ENCODE measurements at regions not wholly inside any gene's neighbourhood (a gene's known extent, or its start where the extent isn't known, plus 50 kb on each side); places are given as distances from the start of the nearest gene placed in this dataset.

- dilution Hi-C loops (cut with HindIII; ENCODE audit: low sequenced_read_pairs, unreplicated experiment) = no loop called here
- POLR2A ChIA-PET (ENCODE audit: unreplicated experiment) = no interaction called here
- H3K4me1 ChIP-seq (ENCODE audit: control insufficient read depth, insufficient read depth, low read length) = no peaks in the 10 kb centered on the region
Measured at GRCh38 chr12:47442310-47442709, 263.5 kb downstream of the RPAP3 start.

More at GRCh38 chr12:47442310-47442709, 263.5 kb downstream of the RPAP3 start:
- H3K9me1 ChIP-seq (ENCODE audit: insufficient read depth, low read length) = no peaks in the 10 kb centered on the region
- H4K5ac ChIP-seq (ENCODE audit: low read depth, low read length) = no peak overlapping the region
- H3K36me3 ChIP-seq (ENCODE audit: control insufficient read depth, insufficient read depth, low read length) = no peaks in the 10 kb centered on the region
- H2BK15ac ChIP-seq (ENCODE audit: low read depth, low read length) = no peak overlapping the region
- no peak for DNase-seq
- no peak overlapping the region for H3K56ac ChIP-seq (ENCODE audit: extremely low read depth, insufficient read depth, low read length)
- no peak overlapping the region for H3K23ac ChIP-seq (ENCODE audit: low read depth, low read length)
- H3K79me1 ChIP-seq (ENCODE audit: low read depth in 1 of 2, low read length in 2 of 2) = no peaks in the 10 kb centered on the region
- H2AK5ac ChIP-seq (ENCODE audit: low read depth, low read length) = no peak overlapping the region
- no peak overlapping the region for H4K8ac ChIP-seq (ENCODE audit: low read depth in 2 of 2, low read length in 2 of 2)
- peaks cover 2% of the 10 kb centered on the region; the same call in 1 of the 2 replicates for H3K9me3 ChIP-seq (ENCODE audit: control insufficient read depth, insufficient read depth, low read length)
- no peak overlapping the region for H3K14ac ChIP-seq (replicated peaks; ENCODE audit: low read depth, low read length)
- H4K91ac ChIP-seq (ENCODE audit: insufficient read depth, low read depth, low read length) = no peak overlapping the region
- H3K18ac ChIP-seq (ENCODE audit: low read depth, low read length) = no peak overlapping the region
- no TSS peak for BruUV-seq (replicated peaks)
- H2AK9ac ChIP-seq (replicated peaks; ENCODE audit: low read depth, low read length, poor library complexity) = no peak overlapping the region
- intact Hi-C loops (cut with micrococcal nuclease) (no loop called here), in situ Hi-C loops (cut with MboI; ENCODE audit: low sequenced_read_pairs) (no loop called here)
- ATAC-seq (ENCODE audit: low read depth) = no peak
- H3K4me3 ChIP-seq (ENCODE audit: insufficient read depth, low read depth, low read length) = no peak overlapping the region
- H2AFZ ChIP-seq (replicated peaks; ENCODE audit: low read length, poor library complexity) = no peak overlapping the region
- no peak overlapping the region for H2BK5ac ChIP-seq (ENCODE audit: low read depth, low read length, poor library complexity, severe bottlenecking)
- no peaks in the 10 kb centered on the region; the same call in 1 of the 2 replicates for H3K27me3 ChIP-seq (ENCODE audit: control insufficient read depth, insufficient read depth, low read length)
- 63% methylated on average over 1 of the region's 1 CpG; no CpG with 5 or more reads in 1 of the 2 experiments for WGBS, 2 experiments (ENCODE audit: extremely low coverage in 2 of 2, insufficient read length in 1 of 2)
- no peak overlapping the region for H2BK20ac ChIP-seq (ENCODE audit: low read depth, low read length)
- CTCF ChIA-PET = no interaction called here
- no peak for TF ChIP-seq BHLHE40 (IDR thresholded peaks at IDR 0.05; ENCODE audit: low read depth, low read length)
- TF ChIP-seq SMC3 (IDR thresholded peaks at IDR 0.05; ENCODE audit: low read depth, low read length) = no peak
- no peak overlapping the region for H2BK120ac ChIP-seq (ENCODE audit: low read depth, low read length)
- no peak overlapping the region for H3K4ac ChIP-seq (ENCODE audit: low read depth, low read length)
- H3K27ac ChIP-seq (ENCODE audit: insufficient read depth, low read length) = no peak overlapping the region
- H4K20me1 ChIP-seq (ENCODE audit: insufficient read depth, low read length) = no peaks in the 10 kb centered on the region
- H3K9ac ChIP-seq (ENCODE audit: low read depth, low read length) = no peak overlapping the region
- H3K4me2 ChIP-seq (ENCODE audit: low read depth, low read length) = no peak overlapping the region
